ENCODE measurements at regions not wholly inside any gene's neighbourhood (a gene's known extent, or its start where the extent isn't known, plus 50 kb on each side); places are given as distances from the start of the nearest gene placed in this dataset.

DNA sequence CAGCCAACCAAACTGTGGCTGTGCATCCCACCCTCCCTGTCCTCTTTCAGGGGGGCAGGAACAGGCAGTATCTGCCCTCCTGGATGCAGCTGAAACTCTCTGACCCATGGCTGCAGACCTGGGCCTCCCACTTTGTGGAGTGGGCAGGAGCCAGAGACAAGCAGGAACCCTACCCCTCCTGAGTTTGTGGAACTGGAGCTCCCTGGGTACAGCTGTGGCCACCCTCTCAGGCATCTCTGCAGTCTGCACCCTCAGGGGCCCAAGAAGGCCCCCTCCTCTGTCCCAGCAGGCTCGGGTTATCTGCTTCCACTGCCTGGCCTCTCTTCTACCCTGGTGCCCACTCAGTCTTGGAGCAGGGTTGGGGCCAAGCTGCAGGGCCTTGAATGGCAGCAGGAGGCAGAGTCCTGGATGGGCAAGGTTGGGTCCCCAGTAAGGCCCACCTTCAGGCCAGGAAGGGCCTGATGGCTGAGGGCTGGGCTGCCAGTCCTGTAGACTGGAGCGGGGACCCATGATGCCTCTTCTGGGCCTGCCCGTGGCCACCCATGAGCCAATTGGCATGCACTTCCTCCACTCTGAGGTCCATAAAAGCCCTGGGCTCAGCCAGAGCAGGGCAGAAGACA lies 619.9 kb downstream of the KIF4B start:
- TF ChIP-seq POLR2AphosphoS5 (IDR thresholded peaks at IDR 0.05; ENCODE audit: low read depth, low read length) (no peak), POLR2A (IDR thresholded peaks at IDR 0.05; ENCODE audit: low read depth, low read length) (no peak), TAF1 (IDR thresholded peaks at IDR 0.05; ENCODE audit: borderline replicate concordance, low read depth, low read length) (no peak)

All from GM12892 (cell line).